Osteoblast (primary cell): ENCODE measurements at regions not wholly inside any gene's neighbourhood (a gene's known extent, or its start where the extent isn't known, plus 50 kb on each side); places are given as distances from the start of the nearest gene placed in this dataset.

Source experiments
- DNase-seq: peaks from one replicate; pipeline ENCODE4 v3.0.0; 2011; ENCODE audit warnings: low spot score, mixed read lengths; ENCODE audit not compliant: insufficient read length; ENCODE audit errors: missing footprints
- H2AFZ ChIP-seq: 2 replicates; pipeline ENCODE4 v1.6.0; 2011; ENCODE audit warnings: mild to moderate bottlenecking, low read length
- H3K27ac ChIP-seq: 2 replicates; pipeline ENCODE4 v1.5.1; 2011; ENCODE audit warnings: mild to moderate bottlenecking, low read depth, low read length, moderate library complexity
- H3K27me3 ChIP-seq: 2 replicates; pipeline ENCODE4 v1.6.0; 2012; ENCODE audit warnings: mild to moderate bottlenecking, control low read depth, inconsistent platforms, low read length, moderate library complexity; ENCODE audit not compliant: insufficient read depth
- H3K36me3 ChIP-seq: 2 replicates; pipeline ENCODE4 v1.5.1; 2011; ENCODE audit warnings: mild to moderate bottlenecking, low read length, control low read depth, moderate library complexity; ENCODE audit not compliant: insufficient read depth
- H3K4me1 ChIP-seq: 2 replicates; pipeline ENCODE4 v1.5.1; 2011; ENCODE audit warnings: mild to moderate bottlenecking, low read length, control low read depth, moderate library complexity; ENCODE audit not compliant: insufficient read depth
- H3K4me2 ChIP-seq: 2 replicates; pipeline ENCODE4 v1.6.0; 2011; ENCODE audit warnings: mild to moderate bottlenecking, low read length; ENCODE audit not compliant: insufficient read depth
- H3K4me3 ChIP-seq: fragments of 200-600 bp; sonication (generic); 3 replicates; pipeline ENCODE4 v1.5.1; 2012; ENCODE audit warnings: mild to moderate bottlenecking, low read length, inconsistent platforms; ENCODE audit not compliant: insufficient read depth
- H3K79me2 ChIP-seq: 2 replicates; pipeline ENCODE4 v1.6.0; 2012; ENCODE audit warnings: mild to moderate bottlenecking, low read length, control low read depth, inconsistent platforms; ENCODE audit not compliant: insufficient read depth
- H3K9me3 ChIP-seq: 2 replicates; pipeline ENCODE4 v1.5.1; 2011; ENCODE audit warnings: low read depth, low read length, control low read depth
- H4K20me1 ChIP-seq: 2 replicates; pipeline ENCODE4 v1.6.0; 2012; ENCODE audit warnings: mild to moderate bottlenecking, low read length, control low read depth; ENCODE audit not compliant: insufficient read depth
- TF ChIP-seq, protein P1 (sequence below): IDR thresholded peaks from 2 replicates; pipeline ENCODE4 v1.5.1; 2011; ENCODE audit warnings: mild to moderate bottlenecking, low read depth, low read length, moderate library complexity; ENCODE audit errors: extremely low read depth

DNA sequence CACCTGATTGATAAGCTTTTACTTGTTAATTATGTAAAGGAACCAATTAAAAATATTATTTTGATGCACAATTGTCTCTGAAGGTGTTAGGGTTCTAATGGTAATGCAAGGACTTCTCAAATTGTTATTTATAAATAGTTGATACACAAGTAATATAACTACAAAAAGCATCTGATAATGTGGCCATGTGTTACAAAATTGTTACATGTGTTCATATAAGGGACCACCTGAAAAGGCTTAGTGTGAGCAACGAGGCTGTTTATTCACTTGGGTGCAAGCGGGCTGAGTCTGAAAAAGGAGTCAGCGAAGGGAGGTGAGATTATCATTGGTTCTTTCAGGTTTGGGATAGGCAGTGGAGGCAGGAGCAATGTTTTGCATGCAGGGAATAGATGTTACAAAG is 421.9 kb upstream of the CADM2 start:
- no peaks in the 10 kb centered on the region for H3K27me3 ChIP-seq
- H3K4me3 ChIP-seq: no peak overlapping the region
- no peaks in the 10 kb centered on the region for H3K4me1 ChIP-seq
- H3K4me2 ChIP-seq: no peak overlapping the region
- H4K20me1 ChIP-seq: no peaks in the 10 kb centered on the region
- H3K79me2 ChIP-seq: no peaks in the 10 kb centered on the region
- no peak for DNase-seq
- no peak overlapping the region for H2AFZ ChIP-seq
- peaks cover 3% of the 10 kb centered on the region for H3K9me3 ChIP-seq
- TF ChIP-seq, protein P1, sequence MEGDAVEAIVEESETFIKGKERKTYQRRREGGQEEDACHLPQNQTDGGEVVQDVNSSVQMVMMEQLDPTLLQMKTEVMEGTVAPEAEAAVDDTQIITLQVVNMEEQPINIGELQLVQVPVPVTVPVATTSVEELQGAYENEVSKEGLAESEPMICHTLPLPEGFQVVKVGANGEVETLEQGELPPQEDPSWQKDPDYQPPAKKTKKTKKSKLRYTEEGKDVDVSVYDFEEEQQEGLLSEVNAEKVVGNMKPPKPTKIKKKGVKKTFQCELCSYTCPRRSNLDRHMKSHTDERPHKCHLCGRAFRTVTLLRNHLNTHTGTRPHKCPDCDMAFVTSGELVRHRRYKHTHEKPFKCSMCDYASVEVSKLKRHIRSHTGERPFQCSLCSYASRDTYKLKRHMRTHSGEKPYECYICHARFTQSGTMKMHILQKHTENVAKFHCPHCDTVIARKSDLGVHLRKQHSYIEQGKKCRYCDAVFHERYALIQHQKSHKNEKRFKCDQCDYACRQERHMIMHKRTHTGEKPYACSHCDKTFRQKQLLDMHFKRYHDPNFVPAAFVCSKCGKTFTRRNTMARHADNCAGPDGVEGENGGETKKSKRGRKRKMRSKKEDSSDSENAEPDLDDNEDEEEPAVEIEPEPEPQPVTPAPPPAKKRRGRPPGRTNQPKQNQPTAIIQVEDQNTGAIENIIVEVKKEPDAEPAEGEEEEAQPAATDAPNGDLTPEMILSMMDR: no peak
- no peak overlapping the region for H3K27ac ChIP-seq
- no peaks in the 10 kb centered on the region for H3K36me3 ChIP-seq

GRCh38 chr3:84538597-84538996 is 420.2 kb upstream of the CADM2 start:
- Histone ChIP-seq H3K36me3 (no peaks in the 10 kb centered on the region), H3K27ac (no peak overlapping the region), H4K20me1 (no peaks in the 10 kb centered on the region), H2AFZ (no peak overlapping the region), H3K79me2 (no peaks in the 10 kb centered on the region), H3K4me1 (no peaks in the 10 kb centered on the region), H3K4me3 (no peak overlapping the region), H3K4me2 (no peak overlapping the region), H3K9me3 (peaks cover 3% of the 10 kb centered on the region), H3K27me3 (no peaks in the 10 kb centered on the region)
- no peak for DNase-seq
- TF ChIP-seq, protein P1: no peak

DNA sequence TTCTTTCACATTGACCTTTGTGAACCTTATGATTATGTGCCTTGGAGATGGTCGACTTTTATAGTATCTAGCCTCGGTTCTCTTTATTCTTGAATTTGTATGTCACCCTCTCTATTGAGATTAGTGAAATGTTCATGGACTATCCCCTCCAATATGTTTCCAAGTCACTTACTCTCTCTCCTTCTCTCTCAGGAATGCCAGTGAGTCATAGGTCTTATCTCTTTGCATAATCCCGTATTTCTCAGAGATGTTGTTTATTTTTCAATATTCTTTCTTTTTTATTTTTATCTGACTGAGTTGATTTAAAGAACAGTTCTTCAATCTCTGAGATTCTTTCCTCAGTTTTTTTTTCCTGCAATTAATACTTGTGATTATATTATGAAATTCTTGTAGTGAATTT is 411.6 kb upstream of the CADM2 start:
- no peaks in the 10 kb centered on the region for H3K4me1 ChIP-seq

DNA sequence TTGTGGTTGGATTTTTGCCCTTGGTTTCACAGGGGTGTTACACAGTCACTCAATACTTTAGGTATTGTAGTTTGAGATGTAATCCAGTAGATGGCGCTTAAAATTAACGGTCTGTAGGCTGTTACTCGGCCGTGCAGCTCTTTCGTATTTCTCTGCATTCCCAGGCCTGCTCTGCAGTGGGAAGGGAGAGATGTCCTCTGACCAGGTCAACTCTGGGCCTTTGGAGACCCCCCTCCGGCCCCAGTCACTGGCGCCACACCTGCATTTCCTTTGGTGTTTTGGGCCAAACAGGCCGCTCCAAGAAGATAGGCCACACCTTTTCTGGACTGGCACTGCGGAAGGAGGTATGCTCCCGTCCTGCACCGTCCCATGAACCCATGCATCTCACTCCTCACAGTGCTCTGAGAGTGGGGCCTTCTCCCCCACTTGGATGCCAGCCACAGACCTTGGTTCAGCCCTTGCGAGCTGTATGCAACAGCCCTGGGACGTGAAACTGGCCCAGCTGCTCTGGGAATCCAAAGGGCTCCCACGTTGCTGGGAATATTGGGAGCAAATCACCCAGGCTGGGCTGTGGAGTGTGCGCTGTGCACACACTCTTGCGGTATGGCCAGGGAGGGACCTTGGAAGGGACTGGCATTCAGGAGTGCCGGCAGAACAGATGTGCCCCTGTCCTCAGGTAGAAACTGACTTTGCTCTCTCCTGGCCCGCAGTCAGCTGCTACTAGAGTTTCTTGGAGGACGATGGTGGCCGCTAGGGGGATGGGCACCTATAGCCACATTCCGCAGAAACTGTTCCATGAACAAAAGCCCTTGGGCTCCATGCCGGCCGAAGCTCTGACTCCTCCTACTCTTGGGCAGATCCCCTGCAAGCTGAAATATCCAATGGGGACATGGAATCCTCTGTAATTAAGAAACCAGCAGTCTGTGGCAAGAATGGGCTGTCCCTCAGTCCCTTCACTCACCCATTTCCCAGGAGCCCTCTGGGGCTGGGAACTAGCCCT is 410.5 kb upstream of the CADM2 start:
- no peak overlapping the region for H3K4me2 ChIP-seq
- no peaks in the 10 kb centered on the region for H4K20me1 ChIP-seq
- no peak for DNase-seq
- H3K36me3 ChIP-seq: no peaks in the 10 kb centered on the region
- no peaks in the 10 kb centered on the region for H3K27me3 ChIP-seq
- no peaks in the 10 kb centered on the region for H3K9me3 ChIP-seq
- no peak overlapping the region for H3K27ac ChIP-seq
- no peaks in the 10 kb centered on the region for H3K79me2 ChIP-seq
- no peak overlapping the region for H3K4me3 ChIP-seq
- TF ChIP-seq, protein P1: peak; percentile 35
- H3K4me1 ChIP-seq: no peaks in the 10 kb centered on the region
- peak overlapping the region; percentile 51 for H2AFZ ChIP-seq

More for the DNA sequence above, 411.6 kb upstream of the CADM2 start:
- no peak overlapping the region for H2AFZ ChIP-seq
- no peaks in the 10 kb centered on the region for H3K27me3 ChIP-seq
- H3K79me2 ChIP-seq: no peaks in the 10 kb centered on the region
- no peak for DNase-seq
- H3K4me2 ChIP-seq: no peak overlapping the region
- H4K20me1 ChIP-seq: no peaks in the 10 kb centered on the region
- no peaks in the 10 kb centered on the region for H3K9me3 ChIP-seq
- no peak overlapping the region for H3K27ac ChIP-seq
- TF ChIP-seq, protein P1: no peak
- no peak overlapping the region for H3K4me3 ChIP-seq
- H3K36me3 ChIP-seq: no peaks in the 10 kb centered on the region
